HG03280 (cell line): ENCODE measurements at regions not wholly inside any gene's neighbourhood (a gene's known extent, or its start where the extent isn't known, plus 50 kb on each side); places are given as distances from the start of the nearest gene placed in this dataset.

Experiments
- ATAC-seq: cut with Tn5 transposase; IDR thresholded peaks from one replicate; pipeline ENCODE4 v1.9.1; 2021; ENCODE audit warnings: mild to moderate bottlenecking, moderate library complexity; ENCODE audit not compliant: unreplicated experiment

DNA sequence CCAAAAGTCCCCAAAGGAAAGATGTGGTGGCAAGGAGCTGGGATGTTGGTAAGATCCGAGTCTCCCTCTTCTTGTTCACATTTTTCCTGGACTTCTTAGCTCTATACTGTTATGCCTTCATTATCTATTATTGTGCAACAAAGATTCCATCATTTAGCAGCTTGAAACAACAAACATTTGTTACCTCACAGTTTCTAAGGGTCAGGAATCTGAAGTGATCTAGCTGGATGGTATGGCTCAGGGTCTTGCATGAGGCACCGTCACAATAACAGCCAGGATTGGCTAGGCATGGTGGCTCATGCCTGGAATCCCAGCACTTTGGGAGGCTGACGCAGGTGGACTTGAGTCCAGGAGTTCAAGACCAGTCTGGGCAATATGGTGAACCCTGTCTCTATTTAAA lies 51.1 kb upstream of the KRAS start:
- ATAC-seq: no peak
